ENCODE measurements at regions not wholly inside any gene's neighbourhood (a gene's known extent, or its start where the extent isn't known, plus 50 kb on each side); places are given as distances from the start of the nearest gene placed in this dataset.

- WGBS, 2 donors: 72 to 88% methylated on average over 7 of the region's 7 CpGs
- TF ChIP-seq POLR2A (IDR thresholded peaks at IDR 0.05) (no peak), CTCF (IDR thresholded peaks at IDR 0.05) (no peak)
- no peaks in the 10 kb centered on the region for H3K4me1 ChIP-seq
- H3K4me3 ChIP-seq: no peak overlapping the region
- DNase-seq: no peak
- no peak overlapping the region for H3K27ac ChIP-seq
- H3K9me3 ChIP-seq: no peaks in the 10 kb centered on the region
- no peaks in the 10 kb centered on the region for H3K27me3 ChIP-seq
- H3K36me3 ChIP-seq (ENCODE audit: low read depth, missing control alignments): no peaks in the 10 kb centered on the region
- intact Hi-C loops (cut with DNase I; ENCODE audit: low total_unique reads): no loop called here
These were observed 176.5 kb downstream of the BMP4 start for GRCh38 chr14:53780051-53780555.

GRCh38 chr14:53779301-53779700 lies 177.3 kb downstream of the BMP4 start:
- 74 to 79% methylated on average over 2 of the region's 2 CpGs for WGBS, 2 donors

GRCh38 chr14:53778263-53778662 lies 178.4 kb downstream of the BMP4 start:
- H3K4me3 ChIP-seq: no peak overlapping the region
- H3K4me1 ChIP-seq: no peaks in the 10 kb centered on the region
- intact Hi-C loops (cut with DNase I; ENCODE audit: low total_unique reads): no loop called here
- no peaks in the 10 kb centered on the region for H3K27me3 ChIP-seq
- no peaks in the 10 kb centered on the region for H3K36me3 ChIP-seq (ENCODE audit: low read depth, missing control alignments)
- no peak for DNase-seq
- H3K27ac ChIP-seq: no peak overlapping the region
- TF ChIP-seq POLR2A (IDR thresholded peaks at IDR 0.05): no peak
- TF ChIP-seq CTCF (IDR thresholded peaks at IDR 0.05): no peak
- H3K9me3 ChIP-seq: no peaks in the 10 kb centered on the region

More at GRCh38 chr14:53779301-53779700, 177.3 kb downstream of the BMP4 start:
- intact Hi-C loops (cut with DNase I; ENCODE audit: low total_unique reads): no loop called here
- no peak for DNase-seq
- Histone ChIP-seq H3K9me3 (no peaks in the 10 kb centered on the region), H3K4me3 (no peak overlapping the region), H3K27ac (no peak overlapping the region), H3K4me1 (no peaks in the 10 kb centered on the region), H3K27me3 (no peaks in the 10 kb centered on the region), H3K36me3 (ENCODE audit: low read depth, missing control alignments) (no peaks in the 10 kb centered on the region)
- TF ChIP-seq CTCF (IDR thresholded peaks at IDR 0.05): no peak
- TF ChIP-seq POLR2A (IDR thresholded peaks at IDR 0.05): no peak

GRCh38 chr14:53772936-53773335 lies 183.7 kb downstream of the BMP4 start:
- no peak overlapping the region for H3K4me3 ChIP-seq
- 86 to 90% methylated on average over 5 of the region's 5 CpGs for WGBS, 2 donors
- H3K4me1 ChIP-seq: no peaks in the 10 kb centered on the region
- intact Hi-C loops (cut with DNase I; ENCODE audit: low total_unique reads): no loop called here
- no peaks in the 10 kb centered on the region for H3K27me3 ChIP-seq
- TF ChIP-seq CTCF (IDR thresholded peaks at IDR 0.05) (no peak), POLR2A (IDR thresholded peaks at IDR 0.05) (no peak)
- DNase-seq: no peak
- no peaks in the 10 kb centered on the region for H3K9me3 ChIP-seq
- H3K36me3 ChIP-seq (ENCODE audit: low read depth, missing control alignments): no peaks in the 10 kb centered on the region
- H3K27ac ChIP-seq: no peak overlapping the region

GRCh38 chr14:53767566-53767965 lies 189.1 kb downstream of the BMP4 start:
- DNase-seq: no peak
- no peak overlapping the region for H3K4me3 ChIP-seq
- no peak overlapping the region for H3K27ac ChIP-seq
- intact Hi-C loops (cut with DNase I; ENCODE audit: low total_unique reads): no loop called here
- H3K27me3 ChIP-seq: no peaks in the 10 kb centered on the region
- 64 to 82% methylated on average over 2 of the region's 2 CpGs for WGBS, 2 donors
- TF ChIP-seq CTCF (IDR thresholded peaks at IDR 0.05) (no peak), POLR2A (IDR thresholded peaks at IDR 0.05) (no peak)
- no peaks in the 10 kb centered on the region for H3K4me1 ChIP-seq
- no peaks in the 10 kb centered on the region for H3K9me3 ChIP-seq
- H3K36me3 ChIP-seq (ENCODE audit: low read depth, missing control alignments): no peaks in the 10 kb centered on the region

Measured in testis (tissue), 2 donors.